H1 (cell line): ENCODE measurements at regions not wholly inside any gene's neighbourhood (a gene's known extent, or its start where the extent isn't known, plus 50 kb on each side); places are given as distances from the start of the nearest gene placed in this dataset.

ENCODE experiments used
- CTCF ChIA-PET: fragments of 300-600 bp; sonication (Branson Sonifier 250); formaldehyde crosslinking; loops from one replicate; lab custom pipeline; 2021; ENCODE audit not compliant: partially characterized antibody; lab: Charles Lee
- POLR2A ChIA-PET: fragments of 300-600 bp; sonication (Branson Sonifier 250); formaldehyde crosslinking; loops from one replicate; lab custom pipeline; 2021; ENCODE audit warnings: inconsistent platforms; ENCODE audit not compliant: partially characterized antibody; lab: Charles Lee
- DNase-seq, 2 experiments: peaks; one replicate each; pipeline versions ENCODE4 v3.0.0 to v3.0.0-alpha.2; 2010 to 2022; ENCODE audit warnings: low spot score in 2 of 2, low read depth in 1 of 2, mixed read lengths in 1 of 2
- FAIRE-seq: peaks from 2 replicates; lab custom pipeline; 2011; peaks lifted over from hg19 to GRCh38; lab: Jason Lieb, UNC
- H2AFZ ChIP-seq: 2 replicates; pipeline ENCODE4 v1.8.1; 2012; ENCODE audit warnings: low read length, inconsistent platforms
- H2AK5ac ChIP-seq: 2 replicates; pipeline ENCODE4 v1.6.1; 2013; ENCODE audit warnings: low read depth, low read length
- H2BK120ac ChIP-seq: replicated peaks from 2 replicates; pipeline ENCODE3; 2013; ENCODE audit warnings: low read depth, low read length, inconsistent platforms
- H2BK12ac ChIP-seq: 2 replicates; pipeline ENCODE4 v1.6.1; 2013; ENCODE audit warnings: low read depth, low read length
- H2BK15ac ChIP-seq: 2 replicates; pipeline ENCODE4 v1.6.1; 2013; ENCODE audit warnings: low read length
- H2BK20ac ChIP-seq: 2 replicates; pipeline ENCODE4 v1.6.1; 2013; ENCODE audit warnings: low read length
- H2BK5ac ChIP-seq: 2 replicates; pipeline ENCODE4 v1.6.1; 2013; ENCODE audit warnings: low read depth, low read length
- H3K14ac ChIP-seq: 2 replicates; pipeline ENCODE4 v1.6.1; 2013; ENCODE audit warnings: inconsistent platforms; ENCODE audit not compliant: insufficient read length
- H3K18ac ChIP-seq: 2 replicates; pipeline ENCODE4 v1.6.1; 2013; ENCODE audit warnings: low read length; ENCODE audit errors: extremely low read depth
- H3K23ac ChIP-seq: 2 replicates; pipeline ENCODE4 v1.6.1; 2013; ENCODE audit warnings: inconsistent platforms; ENCODE audit not compliant: insufficient read length
- H3K23me2 ChIP-seq: 2 replicates; pipeline ENCODE4 v1.6.1; 2013; ENCODE audit warnings: low read depth, low read length
- H3K27ac ChIP-seq: 2 replicates; pipeline ENCODE4 v1.6.1; 2011; ENCODE audit warnings: low read depth, low read length, inconsistent platforms
- H3K27me3 ChIP-seq, 4 experiments: replicated peaks in 1 of 4; 1 replicate in 1 of 4; 2 replicates in 3 of 4; pipeline versions ENCODE4 v1.6.1 to v1.8.1; 2011 to 2013; ENCODE audit warnings: low read length in 3 of 4, mild to moderate bottlenecking in 3 of 4, inconsistent platforms in 2 of 4, mixed read lengths in 2 of 4, moderate library complexity in 1 of 4; ENCODE audit not compliant: control insufficient read depth in 3 of 4, insufficient read depth in 3 of 4; ENCODE audit errors: extremely low read depth in 1 of 4
- H3K36me3 ChIP-seq, 4 experiments: 2 replicates each; pipeline versions ENCODE4 v1.6.1 to v1.8.1; 2011 to 2013; ENCODE audit warnings: mild to moderate bottlenecking in 4 of 4, low read length in 3 of 4, moderate library complexity in 2 of 4, control low read depth in 1 of 4, inconsistent platforms in 1 of 4; ENCODE audit not compliant: insufficient read depth in 4 of 4, control insufficient read depth in 2 of 4
- H3K4ac ChIP-seq: replicated peaks from 2 replicates; pipeline ENCODE3; 2013; ENCODE audit warnings: low read length, low read depth, mixed read lengths, inconsistent platforms; ENCODE audit not compliant: insufficient read length
- H3K4me1 ChIP-seq, 4 experiments: replicated peaks in 1 of 4; 1 replicate in 1 of 4; 2 replicates in 3 of 4; pipeline versions ENCODE4 v1.6.1 to v1.8.1; 2011 to 2013; ENCODE audit warnings: low read length in 3 of 4, inconsistent platforms in 2 of 4, mixed read lengths in 1 of 4; ENCODE audit not compliant: insufficient read depth in 4 of 4, control insufficient read depth in 3 of 4
- H3K4me2 ChIP-seq, 2 experiments: 2 replicates each; pipeline versions ENCODE4 v1.6.1 to v1.8.1; 2011 to 2013; ENCODE audit warnings: low read depth in 2 of 2, low read length in 2 of 2, control low read depth in 1 of 2, inconsistent platforms in 1 of 2, mild to moderate bottlenecking in 1 of 2; ENCODE audit not compliant: insufficient read depth in 1 of 2
- H3K4me3 ChIP-seq, 4 experiments: fragments of 200-600, 300-600 bp in 1 of 4; sonication (generic), shearing (Covaris generic), sonication (Bioruptor Twin) in 1 of 4; 2 replicates each; pipeline versions ENCODE4 v1.5.1 to v1.8.1; 2011 to 2016; ENCODE audit warnings: low read length in 4 of 4, low read depth in 3 of 4, control low read depth in 2 of 4, inconsistent platforms in 2 of 4, mild to moderate bottlenecking in 2 of 4, mixed read lengths in 1 of 4, moderate library complexity in 1 of 4; ENCODE audit not compliant: insufficient read depth in 2 of 4; ENCODE audit errors: extremely low read depth in 1 of 4
- H3K56ac ChIP-seq: replicated peaks from 2 replicates; pipeline ENCODE3; 2013; ENCODE audit warnings: low read depth, mild to moderate bottlenecking, mixed read lengths, low read length, inconsistent platforms; ENCODE audit not compliant: insufficient read length
- H3K79me1 ChIP-seq: 2 replicates; pipeline ENCODE4 v1.6.1; 2013; ENCODE audit warnings: low read depth, low read length, control low read depth
- H3K79me2 ChIP-seq, 2 experiments: 2 replicates each; pipeline versions ENCODE4 v1.6.1 to v1.8.1; 2012 to 2013; ENCODE audit warnings: low read length in 2 of 2, mild to moderate bottlenecking in 2 of 2, inconsistent platforms in 1 of 2; ENCODE audit not compliant: insufficient read depth in 2 of 2, control insufficient read depth in 1 of 2
- H3K9ac ChIP-seq, 4 experiments: replicated peaks in 1 of 4; 1 replicate in 1 of 4; 2 replicates in 3 of 4; pipeline versions ENCODE4 v1.6.1 to v1.8.1; 2011 to 2013; ENCODE audit warnings: low read depth in 3 of 4, low read length in 3 of 4, control low read depth in 2 of 4, mild to moderate bottlenecking in 2 of 4, moderate library complexity in 2 of 4, inconsistent platforms in 1 of 4; ENCODE audit errors: extremely low read depth in 1 of 4
- H3K9me3 ChIP-seq, 2 experiments: 2 replicates each; pipeline versions ENCODE4 v1.6.1 to v1.8.1; 2012 to 2013; ENCODE audit warnings: mild to moderate bottlenecking in 2 of 2, moderate library complexity in 2 of 2, control low read depth in 1 of 2, inconsistent platforms in 1 of 2, low read depth in 1 of 2, low read length in 1 of 2, mixed read lengths in 1 of 2; ENCODE audit not compliant: insufficient read depth in 2 of 2
- H4K20me1 ChIP-seq, 2 experiments: replicated peaks in 1 of 2; 2 replicates each; pipeline versions ENCODE3 to v1.8.1; 2011 to 2013; ENCODE audit warnings: inconsistent platforms in 2 of 2, low read length in 2 of 2, mild to moderate bottlenecking in 1 of 2; ENCODE audit not compliant: insufficient read depth in 2 of 2, control insufficient read depth in 1 of 2
- H4K5ac ChIP-seq: 2 replicates; pipeline ENCODE4 v1.6.1; 2013; ENCODE audit warnings: low read length, low read depth, mixed read lengths, inconsistent platforms; ENCODE audit not compliant: insufficient read length
- H4K8ac ChIP-seq: 2 replicates; pipeline ENCODE4 v1.8.0; 2013; ENCODE audit warnings: mild to moderate bottlenecking, moderate library complexity, low read length, inconsistent platforms; ENCODE audit not compliant: insufficient read depth; ENCODE audit errors: extremely low read depth
- H4K91ac ChIP-seq: replicated peaks from 2 replicates; pipeline ENCODE3; 2013; ENCODE audit warnings: low read length, mixed read lengths, inconsistent platforms; ENCODE audit not compliant: insufficient read length
- CHD1 ChIP-seq: IDR thresholded peaks from 2 replicates; pipeline ENCODE4 v1.6.1; 2012; ENCODE audit warnings: low read depth, low read length, improper control_type of control experiment
- MAFK ChIP-seq: IDR thresholded peaks from 2 replicates; pipeline ENCODE4 v1.6.1; 2012; ENCODE audit warnings: low read depth, mild to moderate bottlenecking, improper control_type of control experiment, low read length

GRCh38 chr5:120759587-120759986 is 295.5 kb downstream of the PRR16 start:
- Histone ChIP-seq H4K20me1 (no peaks in the 10 kb centered on the region), H3K56ac (no peak overlapping the region), H3K4me2 (no peak overlapping the region), H2AFZ (no peak overlapping the region), H3K79me2 (no peaks in the 10 kb centered on the region), H3K27ac (no peak overlapping the region), H4K8ac (no peak overlapping the region), H3K9me3 (peaks cover 7 to 15% of the 10 kb centered on the region in 2 experiments; a peak in 1 of 4 replicates), H3K18ac (no peak overlapping the region), H3K4ac (no peak overlapping the region), H2BK5ac (no peak overlapping the region), H2AK5ac (no peak overlapping the region), H3K79me1 (no peaks in the 10 kb centered on the region), H3K9ac (no peak overlapping the region), H3K4me3 (no peak overlapping the region), H3K27me3 (no peaks in the 10 kb centered on the region), H2BK12ac (no peak overlapping the region), H4K5ac (no peak overlapping the region), H3K4me1 (peaks cover 2 to 6% (median 3%) of the 10 kb centered on the region in 4 experiments; a peak in 4 of 7 replicates), H2BK120ac (no peak overlapping the region), H3K23ac (no peak overlapping the region), H2BK15ac (no peak overlapping the region), H3K14ac (no peak overlapping the region), H4K91ac (no peak overlapping the region), H2BK20ac (no peak overlapping the region), H3K23me2 (no peaks in the 10 kb centered on the region), H3K36me3 (no peaks in the 10 kb centered on the region; a peak in 1 of 8 replicates)
- POLR2A ChIA-PET: no interaction called here
- CTCF ChIA-PET: no interaction called here
- no peak for TF ChIP-seq CHD1
- TF ChIP-seq MAFK: 0 out of 2 replicates have a peak, but pooled peaks have one; percentile 8
- DNase-seq (no peak), FAIRE-seq (no peak)
